GM21360 (cell line): ENCODE measurements at regions not wholly inside any gene's neighbourhood (a gene's known extent, or its start where the extent isn't known, plus 50 kb on each side); places are given as distances from the start of the nearest gene placed in this dataset.

ENCODE experiments used
- ATAC-seq: cut with Tn5 transposase; IDR thresholded peaks from one replicate; pipeline ENCODE4 v1.9.1; 2021; ENCODE audit warnings: mild to moderate bottlenecking, moderate library complexity; ENCODE audit not compliant: unreplicated experiment

DNA sequence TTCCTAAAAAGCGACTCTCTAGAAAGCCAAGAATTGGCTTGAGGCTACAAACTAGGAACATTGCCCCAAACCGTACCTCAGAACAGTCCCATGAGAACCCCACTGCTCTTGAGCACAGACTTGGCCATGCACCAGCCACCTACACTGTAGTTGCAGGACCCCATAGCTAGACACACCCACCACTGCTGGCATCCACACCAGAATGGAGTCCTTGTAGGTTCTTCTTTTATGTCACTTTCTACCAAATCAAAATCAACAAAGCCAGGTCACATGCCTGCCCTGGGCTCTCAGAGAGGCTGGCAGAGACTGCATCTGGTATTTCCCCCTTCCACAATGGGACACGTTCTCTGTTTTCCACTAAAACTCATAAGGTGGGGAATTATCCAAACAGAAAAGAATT lies 290.5 kb downstream of the SHOX2 start:
- no peak for ATAC-seq

DNA sequence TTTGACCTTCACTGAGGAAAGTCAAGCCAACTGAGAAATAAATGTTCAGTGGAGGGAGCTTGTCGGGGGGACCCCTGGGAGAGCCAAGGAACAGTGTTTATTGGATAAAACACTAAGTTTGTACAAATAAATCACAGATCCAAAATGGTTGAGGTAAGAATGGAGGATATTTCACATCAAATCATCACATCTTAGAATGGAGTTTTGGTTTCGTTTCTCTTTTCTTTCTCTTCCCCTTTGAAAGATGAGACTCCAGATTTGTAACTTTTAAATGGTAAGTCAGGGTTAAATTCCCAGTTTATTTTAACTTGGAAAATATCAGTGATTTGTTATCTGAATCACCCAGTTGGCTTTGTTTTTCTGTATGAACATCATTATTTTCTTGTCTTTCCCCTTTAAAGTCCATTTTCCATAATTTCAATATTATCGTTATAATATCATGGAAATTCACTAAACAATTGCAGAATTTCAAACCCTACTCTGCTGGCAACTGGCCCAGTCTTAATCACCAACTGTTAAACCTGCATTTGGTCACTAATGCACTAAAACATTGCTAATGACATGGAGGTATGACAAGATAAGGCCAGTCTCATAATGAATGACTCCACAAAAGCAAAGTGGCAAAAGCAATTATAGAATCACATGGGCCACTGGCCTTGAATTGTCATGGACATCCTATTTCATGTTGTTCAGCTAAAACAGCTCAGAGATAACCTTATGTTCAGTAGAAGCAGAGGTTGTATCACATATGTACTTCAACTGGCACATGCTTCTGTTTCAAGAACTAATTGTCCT lies 295.1 kb downstream of the SHOX2 start:
- no peak for ATAC-seq

GRCh38 chr3:157807280-157807679 lies 298.9 kb downstream of the SHOX2 start:
- no peak for ATAC-seq

DNA sequence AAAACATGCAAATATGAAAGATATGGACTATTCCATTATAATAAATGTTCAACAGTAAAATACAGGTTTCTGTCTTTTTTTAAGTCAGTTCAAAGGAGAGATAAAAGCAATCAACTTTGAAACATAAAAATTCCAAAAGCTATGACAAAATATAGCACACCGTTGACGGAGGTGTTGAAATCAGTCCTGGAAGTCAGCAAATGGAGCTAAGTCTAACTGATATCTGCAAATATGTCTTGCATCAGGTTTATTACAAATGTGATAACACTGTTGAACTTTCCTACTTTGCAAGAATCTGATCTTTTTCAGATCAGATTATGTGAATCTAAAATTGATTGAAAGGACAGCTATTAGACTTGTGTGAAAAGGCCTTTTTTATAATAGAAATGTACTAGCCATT lies 300.7 kb downstream of the SHOX2 start:
- ATAC-seq, result no peak

GRCh38 chr3:157794771-157795170 lies 291.6 kb upstream of the VEPH1 start:
- ATAC-seq, result no peak

DNA sequence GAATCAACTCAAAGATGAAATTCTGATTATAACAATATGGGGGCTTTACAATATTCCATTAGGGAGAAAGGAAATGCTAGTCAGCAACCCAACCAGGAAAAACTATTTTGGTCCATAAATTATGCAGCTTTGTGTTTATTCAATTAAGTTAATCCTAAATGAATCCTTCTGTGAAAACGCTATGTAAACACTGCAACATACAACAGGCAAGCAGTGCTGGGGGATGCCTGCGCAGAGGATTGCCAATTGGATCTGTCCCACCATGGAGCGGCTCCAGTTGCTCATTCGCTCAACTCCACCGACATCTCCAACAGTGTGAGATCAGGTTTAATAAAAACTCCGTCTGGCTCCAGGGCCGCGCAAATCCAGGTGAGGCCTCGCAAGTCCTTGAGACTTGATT lies 290.5 kb upstream of the VEPH1 start:
- no peak for ATAC-seq

- ATAC-seq, result no peak
Measured at GRCh38 chr3:157789162-157789561, 285.9 kb upstream of the VEPH1 start.

DNA sequence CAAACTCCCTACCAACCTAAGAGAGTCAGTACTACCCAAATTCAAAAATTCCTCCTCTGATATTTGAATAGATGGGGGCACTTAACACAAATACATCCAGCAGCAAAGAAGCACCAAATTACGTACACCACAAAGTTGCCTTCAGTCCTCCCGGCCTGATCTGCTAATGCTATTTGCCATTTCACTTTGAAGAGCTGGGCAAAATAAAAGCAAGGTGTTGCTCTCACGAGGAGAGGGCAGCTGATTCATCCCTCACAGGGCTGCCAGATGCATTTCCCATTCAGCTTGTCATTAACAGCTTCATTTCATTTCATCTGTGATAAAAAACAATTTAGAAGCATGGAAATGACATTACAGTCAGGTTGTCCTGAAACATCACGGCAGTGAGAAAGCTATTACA lies 283.4 kb upstream of the VEPH1 start:
- no peak for ATAC-seq

- ATAC-seq, result no peak
Measured at GRCh38 chr3:157786211-157786610, 283.0 kb upstream of the VEPH1 start.

GRCh38 chr3:157785102-157785826 lies 282.0 kb upstream of the VEPH1 start:
- no peak for ATAC-seq

DNA sequence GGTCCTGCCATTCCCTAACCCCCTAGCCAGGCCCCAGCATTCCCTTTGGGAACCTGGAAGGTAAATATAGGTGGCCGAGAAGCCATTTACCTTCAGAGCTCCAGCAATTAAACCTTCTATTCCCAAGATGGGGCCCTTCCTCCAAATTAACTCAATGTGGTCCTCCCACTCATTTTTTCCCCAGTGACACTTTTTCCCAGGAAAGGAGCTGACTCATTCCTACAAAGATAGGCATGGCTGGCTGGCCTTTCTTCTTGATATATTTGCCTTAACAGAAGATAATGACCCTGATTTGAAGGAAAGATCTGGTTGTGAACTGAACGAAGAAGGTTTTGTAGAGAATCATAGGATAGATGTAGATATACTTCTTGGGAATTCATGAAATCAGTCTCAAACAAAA lies 279.0 kb upstream of the VEPH1 start:
- no peak for ATAC-seq

GRCh38 chr3:157776861-157777260 lies 273.6 kb upstream of the VEPH1 start:
- no peak for ATAC-seq

GRCh38 chr3:157775446-157775845 lies 272.2 kb upstream of the VEPH1 start:
- ATAC-seq, result no peak

- no peak for ATAC-seq
Measured at GRCh38 chr3:157769378-157769777, 266.2 kb upstream of the VEPH1 start.

DNA sequence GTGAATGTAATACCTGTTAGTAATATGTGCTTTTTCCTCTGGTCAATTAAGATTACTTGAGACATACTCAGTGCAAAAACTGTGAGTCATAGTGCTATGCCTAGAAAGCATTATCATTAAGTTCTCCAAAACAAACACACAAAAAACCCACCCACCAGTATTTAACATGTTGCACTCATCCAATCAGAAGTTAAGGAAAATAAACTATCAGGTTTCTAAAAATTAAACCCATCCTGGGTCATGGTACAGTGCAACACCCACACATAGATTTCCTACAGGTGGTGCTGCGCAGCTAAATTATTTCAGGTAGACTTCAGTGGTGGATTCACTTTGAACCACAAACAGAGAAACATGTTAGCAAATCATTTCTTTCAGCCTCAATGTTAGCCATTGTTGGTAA lies 264.4 kb upstream of the VEPH1 start:
- ATAC-seq, result no peak

GRCh38 chr3:157763644-157764043 lies 260.4 kb upstream of the VEPH1 start:
- ATAC-seq, result no peak

- ATAC-seq, result no peak
Measured at GRCh38 chr3:157759311-157759710, 256.1 kb upstream of the VEPH1 start.

DNA sequence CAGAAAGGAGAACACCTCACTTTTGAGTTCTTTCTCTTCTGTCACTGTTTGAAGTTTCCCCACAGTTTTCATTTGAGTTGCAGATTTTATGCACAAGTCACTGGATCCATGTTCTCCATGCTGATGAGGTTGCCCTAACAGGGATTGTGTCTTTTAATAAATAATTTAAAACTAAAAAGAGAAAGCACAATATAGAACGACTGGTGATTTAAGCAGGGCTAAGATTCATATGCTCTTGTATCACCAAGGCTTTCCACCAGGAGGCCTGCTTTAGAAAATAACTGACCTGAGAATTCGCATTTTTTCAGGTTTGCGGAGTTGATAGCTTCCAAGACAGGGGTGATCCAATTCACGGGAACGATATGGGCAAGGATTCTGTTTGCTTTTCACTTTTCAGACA lies 252.0 kb upstream of the VEPH1 start:
- no peak for ATAC-seq

DNA sequence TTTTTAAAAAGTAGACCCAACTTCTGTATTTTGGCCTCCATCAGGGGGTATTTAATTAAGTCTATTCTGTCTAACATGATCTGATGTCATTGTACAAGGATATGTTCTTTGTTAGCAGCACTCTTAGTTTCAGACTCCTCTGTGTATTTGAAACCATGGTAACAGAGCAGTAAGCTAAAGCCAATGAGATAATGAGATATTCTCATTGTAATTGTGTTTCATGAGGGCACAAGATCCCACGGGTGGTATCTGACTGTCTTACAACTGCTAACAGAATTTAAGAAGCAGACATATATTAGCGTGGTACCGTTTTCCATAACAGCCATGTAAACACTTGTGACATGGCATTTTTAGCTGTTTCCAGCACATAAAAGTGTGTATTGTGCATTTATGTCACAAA lies 251.2 kb upstream of the VEPH1 start:
- ATAC-seq, result no peak

- no peak for ATAC-seq
Measured at GRCh38 chr3:157753787-157754136, 250.5 kb upstream of the VEPH1 start.

DNA sequence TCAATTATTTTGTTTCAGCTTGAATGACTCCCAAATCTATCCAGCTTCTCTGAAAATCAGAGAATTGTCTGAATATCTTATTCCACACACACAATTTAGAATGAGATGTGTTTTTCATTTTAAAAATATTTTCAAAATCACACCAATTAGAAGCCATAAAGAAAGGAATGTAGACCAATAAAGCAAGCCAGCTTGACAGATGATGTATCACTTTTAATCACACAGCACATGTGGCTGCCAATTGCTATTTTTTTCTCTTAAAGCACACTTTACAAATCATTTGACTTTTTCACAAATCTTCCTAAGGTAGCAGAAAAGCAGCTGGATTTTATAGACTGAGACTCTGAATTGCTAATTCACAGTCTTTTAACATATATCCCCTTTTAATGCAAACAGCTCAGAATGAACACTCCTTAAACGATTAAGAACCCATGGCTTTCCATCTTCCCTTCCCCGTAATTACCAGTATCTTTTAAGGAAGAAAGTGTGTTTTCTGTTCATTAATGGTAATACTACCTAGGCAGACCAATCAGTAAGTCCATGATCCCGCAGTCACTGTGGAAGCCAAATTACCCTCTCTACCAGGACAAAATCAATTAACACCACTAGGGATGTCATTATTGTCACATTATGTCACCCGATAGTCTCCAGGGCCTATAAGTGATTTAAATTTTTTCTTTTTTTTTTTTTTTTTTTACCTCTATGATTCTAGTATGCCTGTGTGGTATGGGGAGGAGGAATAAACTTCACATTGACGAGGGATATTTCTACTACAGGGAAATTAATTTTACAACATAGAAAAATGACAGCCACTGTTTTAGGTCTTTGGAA lies 250.0 kb upstream of the VEPH1 start:
- ATAC-seq, result no peak

GRCh38 chr3:157752554-157752953 lies 249.3 kb upstream of the VEPH1 start:
- ATAC-seq, result no peak
